ENCODE measurements at regions not wholly inside any gene's neighbourhood (a gene's known extent, or its start where the extent isn't known, plus 50 kb on each side); places are given as distances from the start of the nearest gene placed in this dataset.

- no peak for TF ChIP-seq CTCF (IDR thresholded peaks at IDR 0.05)
- no peak for TF ChIP-seq POLR2A (IDR thresholded peaks at IDR 0.05)
- no peak for TF ChIP-seq POLR2AphosphoS5 (IDR thresholded peaks at IDR 0.05)
These were observed 366.0 kb downstream of the TTLL7 start for GRCh38 chr1:83632906-83633305.

Measured in upper lobe of left lung (tissue), 4 donors.